ENCODE measurements at regions not wholly inside any gene's neighbourhood (a gene's known extent, or its start where the extent isn't known, plus 50 kb on each side); places are given as distances from the start of the nearest gene placed in this dataset.

DNA sequence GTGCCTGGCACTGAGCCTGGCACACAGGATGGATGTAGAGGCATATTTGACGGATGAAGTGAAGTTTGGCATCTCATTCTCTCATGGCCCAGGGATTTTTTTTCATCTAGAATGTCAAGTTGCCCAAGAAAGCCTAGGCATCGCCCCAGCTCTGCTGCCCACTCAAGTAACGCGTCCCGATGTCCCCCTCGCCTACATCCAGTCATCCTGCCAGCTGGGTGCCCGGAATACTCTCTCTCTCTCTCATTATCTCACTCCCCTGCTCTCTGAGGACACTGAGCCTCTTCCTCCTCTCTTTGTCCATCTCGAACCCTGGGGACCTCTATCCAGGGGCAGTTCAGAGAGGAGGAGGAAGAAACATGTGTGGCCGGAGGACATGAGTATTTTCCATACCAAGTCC lies 142.3 kb upstream of the ZC3H12A start:
- no peak overlapping the region for H3K4me3 ChIP-seq (replicated peaks in 1 of 3; ENCODE audit: insufficient read depth in 1 of 3, low read depth in 1 of 3, low read length in 3 of 3)
- no peaks in the 10 kb centered on the region for H3K9me1 ChIP-seq (replicated peaks; ENCODE audit: control insufficient read depth, extremely low read depth, insufficient read depth, low read length)
- H3K79me2 ChIP-seq (ENCODE audit: control insufficient read depth, insufficient read depth, low read length): no peaks in the 10 kb centered on the region
- DNase-seq (ENCODE audit: low read depth, low spot score): no peak
- H3K4me2 ChIP-seq (ENCODE audit: insufficient read depth, low read length): no peak overlapping the region
- H2AFZ ChIP-seq (ENCODE audit: low read depth, low read length): no peak overlapping the region
- no peaks in the 10 kb centered on the region for H3K27me3 ChIP-seq (ENCODE audit: control insufficient read depth in 2 of 2, insufficient read depth in 2 of 2, low read length in 2 of 2)
- POLR2A ChIA-PET: no interaction called here
- H3K9me3 ChIP-seq (replicated peaks; ENCODE audit: control insufficient read depth, insufficient read depth, low read length): no peaks in the 10 kb centered on the region
- H3K4me1 ChIP-seq (ENCODE audit: control insufficient read depth, extremely low read depth, insufficient read depth, low read length): no peaks in the 10 kb centered on the region
- H3K36me3 ChIP-seq (ENCODE audit: control insufficient read depth in 2 of 2, extremely low read depth in 1 of 2, insufficient read depth in 2 of 2, low read length in 2 of 2): no peaks in the 10 kb centered on the region
- CTCF ChIA-PET: interaction anchor here (0.9 to 1.2 kb wide), 2 partner anchors 8 to 10 kb away, joined by 3 read pairs; no protein-coding TSS in a partner anchor
- H4K20me1 ChIP-seq (replicated peaks; ENCODE audit: control insufficient read depth, extremely low read depth, insufficient read depth, low read length): no peaks in the 10 kb centered on the region
- TF ChIP-seq POLR2AphosphoS5 (IDR thresholded peaks at IDR 0.05; ENCODE audit: insufficient read depth, low read depth, low read length): no peak
- no peak for TF ChIP-seq POLR2A (IDR thresholded peaks at IDR 0.05; ENCODE audit: low read depth, low read length)
- no peak for TF ChIP-seq GATA2 (IDR thresholded peaks at IDR 0.05; ENCODE audit: insufficient read depth, insufficient read length, low read depth, low read length)
- TF ChIP-seq FOS (IDR thresholded peaks at IDR 0.05; ENCODE audit: borderline replicate concordance, insufficient read depth, low read length): no peak
- no peak for TF ChIP-seq MYC (IDR thresholded peaks at IDR 0.05; ENCODE audit: low read depth, low read length)
- TF ChIP-seq EZH2 (IDR thresholded peaks at IDR 0.05; ENCODE audit: borderline replicate concordance, low read depth, low read length, severe bottlenecking): no peak
- TF ChIP-seq JUN (IDR thresholded peaks at IDR 0.05; ENCODE audit: borderline replicate concordance, insufficient read depth, insufficient read length, low read depth): no peak
- TF ChIP-seq, protein P1, sequence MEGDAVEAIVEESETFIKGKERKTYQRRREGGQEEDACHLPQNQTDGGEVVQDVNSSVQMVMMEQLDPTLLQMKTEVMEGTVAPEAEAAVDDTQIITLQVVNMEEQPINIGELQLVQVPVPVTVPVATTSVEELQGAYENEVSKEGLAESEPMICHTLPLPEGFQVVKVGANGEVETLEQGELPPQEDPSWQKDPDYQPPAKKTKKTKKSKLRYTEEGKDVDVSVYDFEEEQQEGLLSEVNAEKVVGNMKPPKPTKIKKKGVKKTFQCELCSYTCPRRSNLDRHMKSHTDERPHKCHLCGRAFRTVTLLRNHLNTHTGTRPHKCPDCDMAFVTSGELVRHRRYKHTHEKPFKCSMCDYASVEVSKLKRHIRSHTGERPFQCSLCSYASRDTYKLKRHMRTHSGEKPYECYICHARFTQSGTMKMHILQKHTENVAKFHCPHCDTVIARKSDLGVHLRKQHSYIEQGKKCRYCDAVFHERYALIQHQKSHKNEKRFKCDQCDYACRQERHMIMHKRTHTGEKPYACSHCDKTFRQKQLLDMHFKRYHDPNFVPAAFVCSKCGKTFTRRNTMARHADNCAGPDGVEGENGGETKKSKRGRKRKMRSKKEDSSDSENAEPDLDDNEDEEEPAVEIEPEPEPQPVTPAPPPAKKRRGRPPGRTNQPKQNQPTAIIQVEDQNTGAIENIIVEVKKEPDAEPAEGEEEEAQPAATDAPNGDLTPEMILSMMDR (IDR thresholded peaks at IDR 0.05; ENCODE audit: extremely low read depth in 1 of 2, insufficient read depth in 1 of 2, low read depth in 1 of 2, low read length in 2 of 2): no peak
- TF ChIP-seq, protein P2, sequence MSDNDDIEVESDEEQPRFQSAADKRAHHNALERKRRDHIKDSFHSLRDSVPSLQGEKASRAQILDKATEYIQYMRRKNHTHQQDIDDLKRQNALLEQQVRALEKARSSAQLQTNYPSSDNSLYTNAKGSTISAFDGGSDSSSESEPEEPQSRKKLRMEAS (IDR thresholded peaks at IDR 0.05; ENCODE audit: insufficient read depth, insufficient read length): no peak
- no peak overlapping the region for H3K27ac ChIP-seq (ENCODE audit: insufficient read depth, low read depth, low read length)
- dilution Hi-C loops (cut with MboI; ENCODE audit: extremely low pct_ligation_motif_present, low sequenced_read_pairs) (no loop called here), intact Hi-C loops (cut with micrococcal nuclease) (no loop called here)
- no peak overlapping the region for H3K9ac ChIP-seq (replicated peaks; ENCODE audit: extremely low read depth, insufficient read depth, low read length)
- BruUV-seq (replicated peaks): no TSS peak
- FAIRE-seq: no peak

All from endothelial cell of umbilical vein (primary cell).